ENCODE measurements at regions not wholly inside any gene's neighbourhood (a gene's known extent, or its start where the extent isn't known, plus 50 kb on each side); places are given as distances from the start of the nearest gene placed in this dataset.

- no peaks in the 10 kb centered on the region for H3K36me3 ChIP-seq (ENCODE audit: low read depth)
- BruUV-seq (replicated peaks): no TSS peak
- H3K4me3 ChIP-seq: no peak overlapping the region
- TF ChIP-seq CTCF (conservative IDR thresholded peaks at IDR 0.05): no peak
- TF ChIP-seq EZH2 (IDR thresholded peaks at IDR 0.05; ENCODE audit: low read depth): no peak
- intact Hi-C loops (cut with micrococcal nuclease; ENCODE audit: unreplicated experiment): no loop called here
- POLR2A ChIA-PET (ENCODE audit: unreplicated experiment): no interaction called here
- CTCF ChIA-PET: no interaction called here
- no peaks in the 10 kb centered on the region for H3K9me3 ChIP-seq (ENCODE audit: insufficient read depth, low read depth)
- no peak overlapping the region for H3K27ac ChIP-seq
- H3K9me2 ChIP-seq (ENCODE audit: insufficient read depth): no peaks in the 10 kb centered on the region
- no peaks in the 10 kb centered on the region for H3K79me2 ChIP-seq (ENCODE audit: low read depth)
- no peak overlapping the region for H2AFZ ChIP-seq
- no peaks in the 10 kb centered on the region for H3K4me1 ChIP-seq (replicated peaks; ENCODE audit: insufficient read depth)
- no peaks in the 10 kb centered on the region for H3F3A ChIP-seq (ENCODE audit: insufficient read depth, low read depth)
- H3K4me2 ChIP-seq: no peak overlapping the region
- no peak for DNase-seq
- H3K27me3 ChIP-seq (ENCODE audit: insufficient read depth, low read depth): peaks cover 2% of the 10 kb centered on the region; the same call in 1 of the 2 replicates
- H4K20me1 ChIP-seq (ENCODE audit: insufficient read depth): no peaks in the 10 kb centered on the region
Measured at GRCh38 chr13:29953542-29953941, 103.1 kb upstream of the UBL3 start.

DNA sequence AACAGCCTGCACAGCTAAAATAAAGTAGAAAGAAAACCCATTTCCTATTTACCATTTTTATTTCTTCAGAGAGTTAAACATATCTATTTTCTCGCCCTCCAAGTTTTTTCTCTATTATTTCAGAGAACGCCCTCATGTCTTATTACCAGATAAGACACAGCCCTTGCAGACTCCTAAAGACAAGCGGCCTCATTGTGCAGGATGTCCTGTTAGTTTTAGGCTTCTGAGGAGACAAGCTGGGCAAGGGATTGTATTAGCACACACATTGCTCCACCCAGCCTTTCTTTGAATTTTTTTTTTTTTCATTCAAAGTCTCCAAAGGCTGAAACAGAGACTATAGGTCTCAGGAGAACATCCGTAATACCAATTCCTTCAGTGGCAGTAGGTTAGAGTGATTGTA, 101.8 kb upstream of the UBL3 start:
- Histone ChIP-seq H3K9me3 (ENCODE audit: insufficient read depth, low read depth) (no peaks in the 10 kb centered on the region), H3K79me2 (ENCODE audit: low read depth) (no peaks in the 10 kb centered on the region), H3K27ac (no peak overlapping the region), H3F3A (ENCODE audit: insufficient read depth, low read depth) (no peaks in the 10 kb centered on the region), H3K9me2 (ENCODE audit: insufficient read depth) (no peaks in the 10 kb centered on the region), H2AFZ (no peak overlapping the region), H3K4me1 (replicated peaks; ENCODE audit: insufficient read depth) (no peaks in the 10 kb centered on the region), H3K4me2 (no peak overlapping the region), H3K4me3 (no peak overlapping the region), H4K20me1 (ENCODE audit: insufficient read depth) (no peaks in the 10 kb centered on the region), H3K36me3 (ENCODE audit: low read depth) (no peaks in the 10 kb centered on the region), H3K27me3 (ENCODE audit: insufficient read depth, low read depth) (no peaks in the 10 kb centered on the region)
- CTCF ChIA-PET: no interaction called here
- POLR2A ChIA-PET (ENCODE audit: unreplicated experiment): no interaction called here
- TF ChIP-seq CTCF (conservative IDR thresholded peaks at IDR 0.05) (no peak), EZH2 (IDR thresholded peaks at IDR 0.05; ENCODE audit: low read depth) (no peak)
- DNase-seq: peak in 1 of 2 experiments; percentile 5
- intact Hi-C loops (cut with micrococcal nuclease; ENCODE audit: unreplicated experiment): no loop called here
- BruUV-seq (replicated peaks): no TSS peak

DNA sequence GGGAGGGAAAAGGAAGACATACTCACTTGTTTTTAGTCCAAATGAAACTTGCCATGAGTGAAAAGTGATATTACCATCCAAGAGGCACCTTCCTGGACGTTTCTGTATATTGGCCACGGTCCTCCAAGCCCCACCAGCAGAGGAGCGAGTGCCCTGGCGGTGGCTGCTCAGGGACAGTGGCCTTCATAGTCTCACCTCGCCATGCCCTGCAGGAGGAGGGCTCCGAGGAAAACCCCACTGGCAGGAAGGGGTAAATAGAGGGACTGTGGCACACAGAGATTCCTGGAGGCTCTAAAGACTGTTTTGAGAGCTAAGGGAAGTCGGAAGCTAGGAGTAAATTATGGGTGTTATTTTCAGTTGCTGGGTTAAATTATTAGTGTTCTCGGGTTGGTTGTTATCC, 98.4 kb upstream of the UBL3 start:
- Histone ChIP-seq H3K4me1 (replicated peaks; ENCODE audit: insufficient read depth) (no peaks in the 10 kb centered on the region), H3F3A (ENCODE audit: insufficient read depth, low read depth) (no peaks in the 10 kb centered on the region), H3K4me3 (no peak overlapping the region), H4K20me1 (ENCODE audit: insufficient read depth) (no peaks in the 10 kb centered on the region), H3K79me2 (ENCODE audit: low read depth) (no peaks in the 10 kb centered on the region), H3K9me2 (ENCODE audit: insufficient read depth) (no peaks in the 10 kb centered on the region), H2AFZ (no peak overlapping the region), H3K4me2 (no peak overlapping the region), H3K27ac (no peak overlapping the region), H3K9me3 (ENCODE audit: insufficient read depth, low read depth) (no peaks in the 10 kb centered on the region), H3K36me3 (ENCODE audit: low read depth) (no peaks in the 10 kb centered on the region), H3K27me3 (ENCODE audit: insufficient read depth, low read depth) (no peaks in the 10 kb centered on the region)
- DNase-seq: peak in 1 of 2 experiments; percentile 13
- intact Hi-C loops (cut with micrococcal nuclease; ENCODE audit: unreplicated experiment): no loop called here
- ChIA-PET POLR2A (ENCODE audit: unreplicated experiment) (no interaction called here), CTCF (no interaction called here)
- BruUV-seq (replicated peaks): no TSS peak
- TF ChIP-seq EZH2 (IDR thresholded peaks at IDR 0.05; ENCODE audit: low read depth): no peak

- ChIA-PET CTCF (no interaction called here), POLR2A (ENCODE audit: unreplicated experiment) (no interaction called here)
- Histone ChIP-seq H2AFZ (no peak overlapping the region), H3K27ac (no peak overlapping the region), H3K79me2 (ENCODE audit: low read depth) (no peaks in the 10 kb centered on the region), H3K27me3 (ENCODE audit: insufficient read depth, low read depth) (no peaks in the 10 kb centered on the region), H3K9me3 (ENCODE audit: insufficient read depth, low read depth) (no peaks in the 10 kb centered on the region), H3K36me3 (ENCODE audit: low read depth) (no peaks in the 10 kb centered on the region), H3K9me2 (ENCODE audit: insufficient read depth) (no peaks in the 10 kb centered on the region), H3K4me3 (no peak overlapping the region), H3K4me2 (no peak overlapping the region), H3K4me1 (replicated peaks; ENCODE audit: insufficient read depth) (no peaks in the 10 kb centered on the region), H3F3A (ENCODE audit: insufficient read depth, low read depth) (no peaks in the 10 kb centered on the region), H4K20me1 (ENCODE audit: insufficient read depth) (no peaks in the 10 kb centered on the region)
- TF ChIP-seq EZH2 (IDR thresholded peaks at IDR 0.05; ENCODE audit: low read depth): no peak
- TF ChIP-seq CTCF (conservative IDR thresholded peaks at IDR 0.05): no peak
- DNase-seq: no peak
- intact Hi-C loops (cut with micrococcal nuclease; ENCODE audit: unreplicated experiment): no loop called here
- BruUV-seq (replicated peaks): no TSS peak
Measured at GRCh38 chr13:29948244-29948643, 97.8 kb upstream of the UBL3 start.

Data from PC-9 (cell line).